WI38 (cell line): ENCODE measurements at regions not wholly inside any gene's neighbourhood (a gene's known extent, or its start where the extent isn't known, plus 50 kb on each side); places are given as distances from the start of the nearest gene placed in this dataset.

ENCODE experiments used
- H3K4me3 ChIP-seq: 2 replicates; pipeline ENCODE4 v1.5.1; 2011; ENCODE audit warnings: low read depth, mild to moderate bottlenecking, control low read depth, low read length
- TF ChIP-seq, protein P1 (sequence below): IDR thresholded peaks from 2 replicates; pipeline ENCODE4 v1.5.1; 2012; ENCODE audit warnings: low read depth, mild to moderate bottlenecking, control low read depth, low read length

DNA sequence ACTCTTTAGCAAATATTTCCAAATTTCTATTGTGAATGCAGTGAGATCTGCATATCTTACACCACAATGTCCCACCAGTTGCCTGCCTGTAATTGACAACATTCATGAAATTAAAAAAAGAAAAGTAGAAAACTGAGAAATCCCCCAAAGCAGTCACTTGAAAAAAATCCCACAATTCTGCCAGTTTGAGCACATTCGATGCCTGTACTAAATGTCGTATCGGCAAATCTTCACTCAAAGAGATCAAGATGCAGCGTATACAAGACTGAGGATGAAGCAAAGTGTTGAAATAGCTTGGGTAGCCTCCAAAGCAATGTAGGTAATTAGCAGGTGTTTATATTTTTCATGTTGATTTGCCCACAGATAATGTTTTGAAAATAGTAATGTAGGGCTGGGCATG is 186.7 kb upstream of the ZEB2 start:
- H3K4me3 ChIP-seq = no peak overlapping the region
- TF ChIP-seq, protein P1, sequence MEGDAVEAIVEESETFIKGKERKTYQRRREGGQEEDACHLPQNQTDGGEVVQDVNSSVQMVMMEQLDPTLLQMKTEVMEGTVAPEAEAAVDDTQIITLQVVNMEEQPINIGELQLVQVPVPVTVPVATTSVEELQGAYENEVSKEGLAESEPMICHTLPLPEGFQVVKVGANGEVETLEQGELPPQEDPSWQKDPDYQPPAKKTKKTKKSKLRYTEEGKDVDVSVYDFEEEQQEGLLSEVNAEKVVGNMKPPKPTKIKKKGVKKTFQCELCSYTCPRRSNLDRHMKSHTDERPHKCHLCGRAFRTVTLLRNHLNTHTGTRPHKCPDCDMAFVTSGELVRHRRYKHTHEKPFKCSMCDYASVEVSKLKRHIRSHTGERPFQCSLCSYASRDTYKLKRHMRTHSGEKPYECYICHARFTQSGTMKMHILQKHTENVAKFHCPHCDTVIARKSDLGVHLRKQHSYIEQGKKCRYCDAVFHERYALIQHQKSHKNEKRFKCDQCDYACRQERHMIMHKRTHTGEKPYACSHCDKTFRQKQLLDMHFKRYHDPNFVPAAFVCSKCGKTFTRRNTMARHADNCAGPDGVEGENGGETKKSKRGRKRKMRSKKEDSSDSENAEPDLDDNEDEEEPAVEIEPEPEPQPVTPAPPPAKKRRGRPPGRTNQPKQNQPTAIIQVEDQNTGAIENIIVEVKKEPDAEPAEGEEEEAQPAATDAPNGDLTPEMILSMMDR = no peak

DNA sequence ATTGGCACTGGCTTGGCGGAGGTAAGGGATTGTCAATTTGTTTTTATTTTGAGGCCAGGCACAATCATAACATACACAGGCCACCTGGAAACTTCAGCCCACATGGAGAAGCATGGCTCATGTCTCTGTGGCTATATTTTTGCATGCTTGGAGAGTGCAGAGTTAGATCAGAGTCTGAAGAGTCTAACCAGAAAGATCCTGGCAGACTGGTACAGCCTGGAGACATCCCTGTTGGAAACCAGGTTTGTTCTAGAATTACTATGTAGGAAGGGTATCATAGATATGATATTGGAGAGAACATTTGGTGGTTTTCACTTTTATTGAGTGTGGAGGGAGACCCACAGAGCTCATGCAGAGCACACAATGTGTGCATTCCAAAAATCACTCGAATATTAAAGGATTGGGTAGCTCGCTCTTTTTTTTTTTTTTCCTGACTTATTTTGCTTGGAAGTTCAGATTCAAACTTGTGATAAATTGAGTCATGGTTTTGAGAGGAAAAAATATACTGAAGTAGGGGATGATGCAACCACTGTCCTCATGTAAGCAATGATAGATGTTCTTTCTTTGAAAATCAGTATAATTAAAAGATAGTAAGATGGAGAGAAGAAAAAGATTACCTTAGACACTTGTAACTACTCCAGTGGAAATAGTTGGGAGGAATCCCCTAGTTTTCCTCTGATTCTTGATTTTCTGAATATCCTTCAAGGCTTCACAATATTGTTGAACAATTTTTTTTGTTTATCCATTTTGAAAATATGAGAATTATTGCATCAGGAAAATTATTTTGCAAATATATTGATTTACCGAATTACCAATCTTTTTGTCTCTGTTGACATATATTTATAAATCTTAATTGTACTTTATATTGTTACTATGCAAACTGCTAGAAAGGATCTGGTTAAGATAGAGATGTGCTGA is 185.7 kb upstream of the ZEB2 start:
- H3K4me3 ChIP-seq = no peak overlapping the region

DNA sequence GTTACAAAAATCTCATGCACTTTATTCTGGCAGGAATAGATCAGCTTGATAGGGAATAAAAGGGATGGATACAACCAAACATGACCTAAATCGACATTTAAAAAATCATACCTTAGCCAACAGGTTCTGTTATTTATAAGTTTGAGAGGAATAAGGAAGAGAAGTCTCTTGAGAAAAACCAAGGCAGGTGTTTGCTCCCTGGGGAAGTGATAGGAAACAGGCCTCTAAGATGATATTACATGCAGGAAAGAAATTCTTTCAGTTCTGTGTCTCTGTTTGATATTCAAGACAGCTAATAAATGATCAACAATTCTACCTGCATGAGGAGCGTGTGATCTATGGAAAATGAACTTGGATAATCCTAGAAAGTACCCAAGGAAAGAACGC is 184.8 kb upstream of the ZEB2 start:
- H3K4me3 ChIP-seq = no peak overlapping the region

More for the DNA sequence above, 185.7 kb upstream of the ZEB2 start:
- TF ChIP-seq, protein P1 = no peak

DNA sequence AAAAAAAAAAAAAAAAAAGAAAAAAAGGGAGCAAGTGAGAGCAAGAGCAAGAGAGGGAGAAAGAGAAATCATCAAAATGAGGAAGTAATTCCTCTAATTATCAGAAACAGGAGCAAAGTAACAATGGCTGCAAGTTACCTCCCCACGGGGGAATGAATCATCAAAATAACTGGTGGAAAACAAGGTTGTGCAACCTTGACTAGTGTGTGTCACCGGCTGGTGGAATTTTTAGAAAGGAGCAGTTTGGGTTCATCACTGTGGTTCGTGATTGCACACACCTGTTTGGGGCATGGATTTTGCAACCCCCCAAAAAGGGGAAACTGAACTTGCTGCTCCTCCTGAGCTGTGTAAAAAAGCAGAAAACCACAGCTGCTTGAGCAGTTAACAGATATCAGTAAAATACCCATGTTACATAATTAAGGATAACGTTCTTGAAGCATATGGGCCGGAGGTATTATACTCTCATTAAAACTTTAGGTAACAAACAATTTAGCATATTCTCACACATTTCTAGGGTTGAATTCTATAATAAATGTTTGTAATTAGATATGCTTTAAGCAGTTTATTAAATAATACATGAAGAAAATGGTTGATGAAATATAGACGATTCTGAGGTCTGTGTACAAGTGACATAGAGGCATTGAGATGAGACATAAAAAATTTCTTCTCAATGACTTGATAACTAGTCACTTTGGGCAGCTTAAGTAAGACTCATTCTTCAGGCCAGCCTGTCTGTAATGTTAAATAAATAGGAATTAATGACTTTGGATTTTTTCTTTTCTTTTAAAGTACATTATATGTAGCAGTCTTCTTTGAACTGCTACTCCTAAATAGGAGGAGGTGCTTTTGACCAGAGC is 184.2 kb upstream of the ZEB2 start:
- TF ChIP-seq, protein P1 = no peak
- H3K4me3 ChIP-seq = no peak overlapping the region

More for the DNA sequence above, 184.8 kb upstream of the ZEB2 start:
- TF ChIP-seq, protein P1 = no peak

DNA sequence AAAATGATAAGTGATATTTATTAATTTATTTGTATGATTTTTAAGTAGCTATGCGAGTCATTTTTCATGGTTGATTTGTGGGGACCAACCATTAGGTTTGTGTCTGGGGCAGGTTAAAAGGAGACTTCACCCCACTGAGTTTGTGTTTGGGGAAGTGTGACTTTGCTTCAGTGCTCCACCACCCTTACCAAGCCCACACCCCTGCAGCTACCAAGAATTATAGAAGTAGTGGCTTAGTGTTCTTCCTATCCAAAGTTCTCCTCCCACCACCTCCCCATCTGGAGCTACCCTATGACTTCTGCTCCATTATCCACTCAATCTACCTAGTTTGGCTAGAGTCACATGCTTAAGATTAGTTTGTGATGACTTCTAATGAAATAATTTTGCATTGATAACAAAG is 182.1 kb upstream of the ZEB2 start:
- TF ChIP-seq, protein P1 = no peak
- no peak overlapping the region for H3K4me3 ChIP-seq

DNA sequence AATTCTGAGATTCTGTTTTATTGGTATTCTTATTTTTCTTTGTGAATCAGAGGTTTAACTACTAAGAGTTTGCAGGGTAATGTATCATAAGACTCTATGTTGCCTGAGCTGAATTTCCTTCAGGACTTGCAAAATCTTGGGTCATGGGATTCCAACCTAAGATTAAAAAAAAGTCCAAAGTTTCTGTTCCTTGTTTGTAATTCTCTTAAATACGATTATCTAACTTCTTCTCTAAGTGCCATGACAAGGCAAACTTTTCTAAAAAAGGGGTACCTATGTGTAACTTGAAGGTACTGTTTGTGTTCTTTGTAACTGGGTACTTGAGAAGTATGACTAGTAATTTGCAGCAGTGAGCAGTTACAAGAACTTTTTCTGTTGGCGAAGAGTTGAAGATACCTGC is 181.3 kb upstream of the ZEB2 start:
- H3K4me3 ChIP-seq = no peak overlapping the region
- TF ChIP-seq, protein P1 = no peak

DNA sequence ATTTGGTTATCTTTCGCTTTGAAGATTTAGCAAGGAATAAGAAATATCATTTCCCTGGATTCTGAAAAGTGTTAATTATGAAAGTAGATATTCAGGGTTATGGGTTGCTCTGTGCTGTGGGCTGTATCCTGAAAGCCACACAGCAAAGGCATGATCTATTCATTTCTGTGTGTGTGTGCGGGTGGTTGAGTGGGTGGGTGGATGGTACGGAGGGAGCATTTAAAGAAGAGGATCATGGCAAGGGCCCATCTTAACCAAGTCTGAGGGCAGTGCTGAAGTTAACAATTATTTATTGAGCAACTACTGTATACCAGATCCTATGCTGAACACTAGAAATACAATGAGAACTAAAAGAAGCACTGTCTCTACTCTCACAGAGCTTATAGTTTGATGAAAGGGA is 178.2 kb upstream of the ZEB2 start:
- no peak overlapping the region for H3K4me3 ChIP-seq
- TF ChIP-seq, protein P1 = no peak
